ENCODE measurements at regions not wholly inside any gene's neighbourhood (a gene's known extent, or its start where the extent isn't known, plus 50 kb on each side); places are given as distances from the start of the nearest gene placed in this dataset.

DNA sequence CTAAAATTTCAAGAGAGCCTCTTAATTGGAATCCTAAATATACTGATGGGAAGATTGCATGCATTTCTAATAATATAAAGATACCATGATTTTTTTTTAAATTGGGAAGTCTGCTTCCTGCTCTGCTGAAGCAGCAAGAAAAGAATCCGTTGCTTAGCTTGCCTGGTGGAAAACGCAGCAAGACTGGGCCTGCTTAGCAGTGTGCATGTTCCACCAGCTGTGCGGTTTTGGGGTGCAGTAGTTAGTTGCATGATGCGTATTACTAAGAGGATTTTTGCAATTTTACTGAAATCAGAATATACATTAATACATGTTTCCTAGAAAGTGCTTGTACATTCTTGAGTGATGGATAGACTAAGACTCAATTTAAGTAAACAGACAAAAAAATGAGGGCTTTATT is 319.9 kb downstream of the CMPK2 start:
- TF ChIP-seq JUND (IDR thresholded peaks at IDR 0.05) = no peak
- TF ChIP-seq, protein P1, sequence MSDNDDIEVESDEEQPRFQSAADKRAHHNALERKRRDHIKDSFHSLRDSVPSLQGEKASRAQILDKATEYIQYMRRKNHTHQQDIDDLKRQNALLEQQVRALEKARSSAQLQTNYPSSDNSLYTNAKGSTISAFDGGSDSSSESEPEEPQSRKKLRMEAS (IDR thresholded peaks at IDR 0.05) = no peak
- no peak for TF ChIP-seq SP1 (IDR thresholded peaks at IDR 0.05; ENCODE audit: low read depth)
- TF ChIP-seq, protein P2, sequence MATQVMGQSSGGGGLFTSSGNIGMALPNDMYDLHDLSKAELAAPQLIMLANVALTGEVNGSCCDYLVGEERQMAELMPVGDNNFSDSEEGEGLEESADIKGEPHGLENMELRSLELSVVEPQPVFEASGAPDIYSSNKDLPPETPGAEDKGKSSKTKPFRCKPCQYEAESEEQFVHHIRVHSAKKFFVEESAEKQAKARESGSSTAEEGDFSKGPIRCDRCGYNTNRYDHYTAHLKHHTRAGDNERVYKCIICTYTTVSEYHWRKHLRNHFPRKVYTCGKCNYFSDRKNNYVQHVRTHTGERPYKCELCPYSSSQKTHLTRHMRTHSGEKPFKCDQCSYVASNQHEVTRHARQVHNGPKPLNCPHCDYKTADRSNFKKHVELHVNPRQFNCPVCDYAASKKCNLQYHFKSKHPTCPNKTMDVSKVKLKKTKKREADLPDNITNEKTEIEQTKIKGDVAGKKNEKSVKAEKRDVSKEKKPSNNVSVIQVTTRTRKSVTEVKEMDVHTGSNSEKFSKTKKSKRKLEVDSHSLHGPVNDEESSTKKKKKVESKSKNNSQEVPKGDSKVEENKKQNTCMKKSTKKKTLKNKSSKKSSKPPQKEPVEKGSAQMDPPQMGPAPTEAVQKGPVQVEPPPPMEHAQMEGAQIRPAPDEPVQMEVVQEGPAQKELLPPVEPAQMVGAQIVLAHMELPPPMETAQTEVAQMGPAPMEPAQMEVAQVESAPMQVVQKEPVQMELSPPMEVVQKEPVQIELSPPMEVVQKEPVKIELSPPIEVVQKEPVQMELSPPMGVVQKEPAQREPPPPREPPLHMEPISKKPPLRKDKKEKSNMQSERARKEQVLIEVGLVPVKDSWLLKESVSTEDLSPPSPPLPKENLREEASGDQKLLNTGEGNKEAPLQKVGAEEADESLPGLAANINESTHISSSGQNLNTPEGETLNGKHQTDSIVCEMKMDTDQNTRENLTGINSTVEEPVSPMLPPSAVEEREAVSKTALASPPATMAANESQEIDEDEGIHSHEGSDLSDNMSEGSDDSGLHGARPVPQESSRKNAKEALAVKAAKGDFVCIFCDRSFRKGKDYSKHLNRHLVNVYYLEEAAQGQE (IDR thresholded peaks at IDR 0.05; ENCODE audit: low read depth) = no peak
- TF ChIP-seq, protein P3, sequence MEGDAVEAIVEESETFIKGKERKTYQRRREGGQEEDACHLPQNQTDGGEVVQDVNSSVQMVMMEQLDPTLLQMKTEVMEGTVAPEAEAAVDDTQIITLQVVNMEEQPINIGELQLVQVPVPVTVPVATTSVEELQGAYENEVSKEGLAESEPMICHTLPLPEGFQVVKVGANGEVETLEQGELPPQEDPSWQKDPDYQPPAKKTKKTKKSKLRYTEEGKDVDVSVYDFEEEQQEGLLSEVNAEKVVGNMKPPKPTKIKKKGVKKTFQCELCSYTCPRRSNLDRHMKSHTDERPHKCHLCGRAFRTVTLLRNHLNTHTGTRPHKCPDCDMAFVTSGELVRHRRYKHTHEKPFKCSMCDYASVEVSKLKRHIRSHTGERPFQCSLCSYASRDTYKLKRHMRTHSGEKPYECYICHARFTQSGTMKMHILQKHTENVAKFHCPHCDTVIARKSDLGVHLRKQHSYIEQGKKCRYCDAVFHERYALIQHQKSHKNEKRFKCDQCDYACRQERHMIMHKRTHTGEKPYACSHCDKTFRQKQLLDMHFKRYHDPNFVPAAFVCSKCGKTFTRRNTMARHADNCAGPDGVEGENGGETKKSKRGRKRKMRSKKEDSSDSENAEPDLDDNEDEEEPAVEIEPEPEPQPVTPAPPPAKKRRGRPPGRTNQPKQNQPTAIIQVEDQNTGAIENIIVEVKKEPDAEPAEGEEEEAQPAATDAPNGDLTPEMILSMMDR (IDR thresholded peaks at IDR 0.05 in 2 of 3, conservative IDR thresholded peaks at IDR 0.05 in 1 of 3; ENCODE audit: borderline replicate concordance in 1 of 3, insufficient read depth in 1 of 3, low read depth in 2 of 3, low read length in 2 of 3) = no peak
- no peak for TF ChIP-seq EGR1 (IDR thresholded peaks at IDR 0.05; ENCODE audit: low read depth)
- TF ChIP-seq EZH2 (IDR thresholded peaks at IDR 0.05) = no peak
- no peak for TF ChIP-seq SIN3A (IDR thresholded peaks at IDR 0.05; ENCODE audit: low read depth)
- no peak for TF ChIP-seq POLR2A (IDR thresholded peaks at IDR 0.05; ENCODE audit: borderline replicate concordance, extremely low read depth, insufficient read depth, insufficient read length)
- TF ChIP-seq RAD21 (IDR thresholded peaks at IDR 0.05; ENCODE audit: low read depth) = no peak
- TF ChIP-seq CEBPB (IDR thresholded peaks at IDR 0.05; ENCODE audit: low read depth) = no peak
- TF ChIP-seq EZH2phosphoT487 (IDR thresholded peaks at IDR 0.05; ENCODE audit: borderline replicate concordance) = no peak
- no peak for TF ChIP-seq FOSL1 (IDR thresholded peaks at IDR 0.05; ENCODE audit: low read depth)
- TF ChIP-seq POLR2AphosphoS5 (IDR thresholded peaks at IDR 0.05; ENCODE audit: low read depth, low read length) = no peak

Measured in HCT116 (cell line).